ENCODE measurements at regions not wholly inside any gene's neighbourhood (a gene's known extent, or its start where the extent isn't known, plus 50 kb on each side); places are given as distances from the start of the nearest gene placed in this dataset.

DNA sequence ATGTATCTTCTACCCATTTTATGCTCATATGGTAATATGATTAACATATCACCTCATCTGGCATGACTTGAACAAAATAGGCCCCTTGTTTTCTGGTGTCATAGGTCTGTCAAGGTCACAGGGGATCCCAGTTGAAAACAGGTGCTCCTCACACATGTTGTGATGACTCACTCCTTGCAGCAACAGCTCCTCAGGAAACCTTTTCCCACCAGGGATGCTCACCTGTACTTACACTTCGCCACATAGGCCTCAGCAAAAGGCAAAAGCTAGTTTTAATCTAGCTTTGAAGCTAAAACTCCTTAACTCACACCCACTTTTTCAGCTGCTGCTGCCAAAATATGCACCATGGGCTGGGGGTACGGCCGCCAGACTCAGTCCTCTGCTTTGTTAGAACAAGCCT is 110.0 kb upstream of the SOX21 start:
- no peak for ATAC-seq (ENCODE audit: low read depth)
- no peak overlapping the region for H3K4me3 ChIP-seq (ENCODE audit: severe bottlenecking)
- no peaks in the 10 kb centered on the region for H3K9me3 ChIP-seq (ENCODE audit: severe bottlenecking)
- no peak overlapping the region for H3K27ac ChIP-seq (ENCODE audit: poor library complexity, severe bottlenecking)
- TF ChIP-seq, protein P1, sequence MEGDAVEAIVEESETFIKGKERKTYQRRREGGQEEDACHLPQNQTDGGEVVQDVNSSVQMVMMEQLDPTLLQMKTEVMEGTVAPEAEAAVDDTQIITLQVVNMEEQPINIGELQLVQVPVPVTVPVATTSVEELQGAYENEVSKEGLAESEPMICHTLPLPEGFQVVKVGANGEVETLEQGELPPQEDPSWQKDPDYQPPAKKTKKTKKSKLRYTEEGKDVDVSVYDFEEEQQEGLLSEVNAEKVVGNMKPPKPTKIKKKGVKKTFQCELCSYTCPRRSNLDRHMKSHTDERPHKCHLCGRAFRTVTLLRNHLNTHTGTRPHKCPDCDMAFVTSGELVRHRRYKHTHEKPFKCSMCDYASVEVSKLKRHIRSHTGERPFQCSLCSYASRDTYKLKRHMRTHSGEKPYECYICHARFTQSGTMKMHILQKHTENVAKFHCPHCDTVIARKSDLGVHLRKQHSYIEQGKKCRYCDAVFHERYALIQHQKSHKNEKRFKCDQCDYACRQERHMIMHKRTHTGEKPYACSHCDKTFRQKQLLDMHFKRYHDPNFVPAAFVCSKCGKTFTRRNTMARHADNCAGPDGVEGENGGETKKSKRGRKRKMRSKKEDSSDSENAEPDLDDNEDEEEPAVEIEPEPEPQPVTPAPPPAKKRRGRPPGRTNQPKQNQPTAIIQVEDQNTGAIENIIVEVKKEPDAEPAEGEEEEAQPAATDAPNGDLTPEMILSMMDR (IDR thresholded peaks at IDR 0.05; ENCODE audit: poor library complexity, severe bottlenecking): no peak
- H3K27me3 ChIP-seq (ENCODE audit: insufficient read depth, poor library complexity, severe bottlenecking): no peaks in the 10 kb centered on the region
- H3K4me1 ChIP-seq (ENCODE audit: insufficient read depth, poor library complexity, severe bottlenecking): no peaks in the 10 kb centered on the region
- no peaks in the 10 kb centered on the region for H3K36me3 ChIP-seq (ENCODE audit: low read depth)
- no peak for DNase-seq (ENCODE audit: low spot score)

DNA sequence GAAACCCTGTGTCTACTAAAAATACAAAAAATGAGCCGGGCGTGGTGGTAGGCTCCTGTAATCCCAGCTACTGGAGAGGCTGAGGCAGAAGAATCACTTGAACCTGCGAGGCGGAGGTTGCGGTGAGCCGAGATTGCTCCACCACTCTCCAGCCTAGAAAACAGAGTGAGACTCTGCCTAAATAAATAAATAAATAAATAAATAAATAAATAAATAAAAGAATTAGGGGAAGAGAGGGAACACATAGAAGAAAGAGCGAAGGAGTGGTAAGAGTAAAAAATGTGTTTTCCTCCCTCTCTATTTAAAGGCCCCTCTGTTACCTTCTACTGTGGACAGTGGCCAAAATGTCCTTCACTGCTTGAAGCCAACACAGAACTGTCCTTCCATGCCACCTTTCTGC is 103.9 kb upstream of the SOX21 start:
- Histone ChIP-seq H3K36me3 (ENCODE audit: low read depth) (no peaks in the 10 kb centered on the region), H3K27me3 (ENCODE audit: insufficient read depth, poor library complexity, severe bottlenecking) (no peaks in the 10 kb centered on the region), H3K4me3 (ENCODE audit: severe bottlenecking) (no peak overlapping the region), H3K27ac (ENCODE audit: poor library complexity, severe bottlenecking) (no peak overlapping the region), H3K4me1 (ENCODE audit: insufficient read depth, poor library complexity, severe bottlenecking) (no peaks in the 10 kb centered on the region), H3K9me3 (ENCODE audit: severe bottlenecking) (no peaks in the 10 kb centered on the region)
- TF ChIP-seq, protein P1 (IDR thresholded peaks at IDR 0.05; ENCODE audit: poor library complexity, severe bottlenecking): no peak
- ATAC-seq (ENCODE audit: low read depth) (no peak), DNase-seq (ENCODE audit: low spot score) (no peak)

DNA sequence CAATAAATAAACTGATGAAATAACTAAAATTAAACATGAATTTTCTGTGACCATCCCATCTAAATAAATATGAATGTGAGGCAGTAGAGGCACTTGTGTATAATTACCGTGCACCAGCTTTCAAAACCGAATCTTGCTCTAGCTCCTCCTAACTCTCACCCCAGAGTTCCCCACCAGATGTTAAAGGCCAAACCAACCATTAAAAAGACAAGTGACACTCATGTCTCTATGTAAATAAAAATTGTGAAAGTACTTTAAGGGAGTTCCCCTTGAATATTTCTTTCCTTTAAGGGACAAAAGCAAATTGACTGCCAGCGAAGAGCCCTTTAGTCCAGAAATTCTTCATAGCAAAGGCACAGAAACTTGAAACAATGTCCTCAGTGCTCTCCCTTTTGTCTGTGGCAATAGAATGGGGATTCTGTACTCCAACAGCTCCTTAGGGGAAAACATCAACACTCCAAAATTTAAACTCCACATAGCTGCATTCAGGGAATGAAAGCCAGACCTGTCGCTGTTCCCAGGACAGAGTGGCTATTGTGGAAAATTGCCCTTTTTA is 101.7 kb upstream of the SOX21 start:
- no peak for ATAC-seq (ENCODE audit: low read depth)

DNA sequence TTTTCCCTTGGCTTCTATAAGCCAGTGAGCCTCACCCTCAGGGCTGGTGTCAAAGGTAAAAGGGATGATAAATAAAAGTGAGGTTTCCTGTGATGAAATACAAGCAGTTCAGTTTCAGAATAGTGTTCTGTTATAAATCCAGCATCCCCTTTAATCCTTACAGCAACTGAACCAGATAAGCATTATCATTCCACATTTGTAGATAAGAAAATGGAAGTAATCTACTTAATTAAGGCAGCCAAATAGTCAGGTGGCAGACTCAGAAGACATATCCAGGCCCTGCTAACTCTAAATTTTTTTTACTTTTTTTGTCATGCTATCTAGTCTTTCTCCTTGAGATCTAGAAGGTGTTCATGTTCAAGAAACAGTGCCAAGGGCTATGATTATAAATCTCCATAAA is 99.4 kb upstream of the SOX21 start:
- Histone ChIP-seq H3K4me1 (ENCODE audit: insufficient read depth, poor library complexity, severe bottlenecking) (no peaks in the 10 kb centered on the region), H3K27me3 (ENCODE audit: insufficient read depth, poor library complexity, severe bottlenecking) (no peaks in the 10 kb centered on the region), H3K4me3 (ENCODE audit: severe bottlenecking) (no peak overlapping the region), H3K27ac (ENCODE audit: poor library complexity, severe bottlenecking) (no peak overlapping the region), H3K36me3 (ENCODE audit: low read depth) (no peaks in the 10 kb centered on the region), H3K9me3 (ENCODE audit: severe bottlenecking) (no peaks in the 10 kb centered on the region)
- no peak for DNase-seq (ENCODE audit: low spot score)
- no peak for ATAC-seq (ENCODE audit: low read depth)
- TF ChIP-seq, protein P1 (IDR thresholded peaks at IDR 0.05; ENCODE audit: poor library complexity, severe bottlenecking): no peak

More for the DNA sequence above, 101.7 kb upstream of the SOX21 start:
- Histone ChIP-seq H3K9me3 (ENCODE audit: severe bottlenecking) (no peaks in the 10 kb centered on the region), H3K27me3 (ENCODE audit: insufficient read depth, poor library complexity, severe bottlenecking) (no peaks in the 10 kb centered on the region), H3K36me3 (ENCODE audit: low read depth) (no peaks in the 10 kb centered on the region), H3K27ac (ENCODE audit: poor library complexity, severe bottlenecking) (no peak overlapping the region), H3K4me1 (ENCODE audit: insufficient read depth, poor library complexity, severe bottlenecking) (no peaks in the 10 kb centered on the region), H3K4me3 (ENCODE audit: severe bottlenecking) (no peak overlapping the region)
- TF ChIP-seq, protein P1 (IDR thresholded peaks at IDR 0.05; ENCODE audit: poor library complexity, severe bottlenecking): no peak
- no peak for DNase-seq (ENCODE audit: low spot score)

DNA sequence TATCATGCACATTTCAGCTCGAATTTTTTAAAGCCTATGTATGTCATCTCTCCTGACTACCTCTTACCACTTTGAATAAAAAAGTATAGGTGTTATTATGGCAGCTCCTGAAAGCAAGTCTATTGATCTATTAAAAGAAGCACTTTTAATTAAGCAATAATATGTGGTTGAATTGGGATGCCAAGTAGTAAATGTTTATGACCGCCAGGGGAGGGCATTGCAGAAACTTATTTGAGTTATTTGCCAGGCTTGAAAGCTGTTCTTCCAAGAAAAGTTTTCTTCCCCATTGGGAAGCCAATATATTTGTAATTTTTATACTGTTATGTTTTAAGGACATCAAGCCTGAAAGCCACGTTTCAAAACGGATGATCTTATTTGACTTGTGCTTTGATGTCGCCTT is 88.1 kb upstream of the SOX21 start:
- Histone ChIP-seq H3K27me3 (ENCODE audit: insufficient read depth, poor library complexity, severe bottlenecking) (no peaks in the 10 kb centered on the region), H3K4me3 (ENCODE audit: severe bottlenecking) (no peak overlapping the region), H3K9me3 (ENCODE audit: severe bottlenecking) (no peaks in the 10 kb centered on the region), H3K4me1 (ENCODE audit: insufficient read depth, poor library complexity, severe bottlenecking) (no peaks in the 10 kb centered on the region), H3K27ac (ENCODE audit: poor library complexity, severe bottlenecking) (no peak overlapping the region), H3K36me3 (ENCODE audit: low read depth) (no peaks in the 10 kb centered on the region)
- DNase-seq (ENCODE audit: low spot score) (no peak), ATAC-seq (ENCODE audit: low read depth) (no peak)
- TF ChIP-seq, protein P1 (IDR thresholded peaks at IDR 0.05; ENCODE audit: poor library complexity, severe bottlenecking): peak; percentile 14
